MCF 10A (cell line): ENCODE measurements at regions not wholly inside any gene's neighbourhood (a gene's known extent, or its start where the extent isn't known, plus 50 kb on each side); places are given as distances from the start of the nearest gene placed in this dataset.

ENCODE experiments used
- BruUV-seq: library from RNA; stranded (reverse); fragments of 400-500 nt; replicated peaks from 2 replicates; lab custom pipeline; 2021; lab: Mats Ljungman, UMichigan
- CTCF ChIA-PET: fragments of 300-600 bp; sonication (Branson Sonifier 250); formaldehyde crosslinking; extraction: SDS; loops from one replicate; lab custom pipeline; 2021; ENCODE audit warnings: antibody characterized with exemption, inconsistent platforms; lab: Yijun Ruan, JAX
- POLR2A ChIA-PET: fragments of 300-600, 350-650 bp; sonication (Branson Sonifier 250); formaldehyde crosslinking; extraction: SDS; loops from one replicate; lab custom pipeline; 2020; ENCODE audit warnings: antibody characterized with exemption, inconsistent platforms; lab: Yijun Ruan, JAX
- DNase-seq: peaks from one replicate; pipeline ENCODE4 v3.0.0-alpha.2; 2018; ENCODE audit not compliant: unreplicated experiment
- H3K27ac Mint-ChIP-seq: one replicate; pipeline ENCODE4 v1.8.0; 2022; ENCODE audit warnings: mild to moderate bottlenecking, low read depth, mixed read lengths; ENCODE audit not compliant: unreplicated experiment
- H3K27me3 Mint-ChIP-seq: one replicate; pipeline ENCODE4 v1.8.0; 2022; ENCODE audit warnings: mixed read lengths; ENCODE audit not compliant: insufficient read depth, unreplicated experiment
- H3K36me3 Mint-ChIP-seq: one replicate; pipeline ENCODE4 v1.8.0; 2022; ENCODE audit warnings: mild to moderate bottlenecking, moderate library complexity, mixed read lengths; ENCODE audit not compliant: insufficient read depth, unreplicated experiment
- H3K4me1 Mint-ChIP-seq: one replicate; pipeline ENCODE4 v1.8.0; 2022; ENCODE audit warnings: mixed read lengths; ENCODE audit not compliant: insufficient read depth, unreplicated experiment
- H3K4me3 Mint-ChIP-seq: one replicate; pipeline ENCODE4 v1.8.0; 2022; ENCODE audit warnings: mild to moderate bottlenecking, moderate library complexity, mixed read lengths; ENCODE audit not compliant: unreplicated experiment
- H3K9me3 Mint-ChIP-seq: one replicate; pipeline ENCODE4 v1.8.0; 2022; ENCODE audit warnings: mixed read lengths; ENCODE audit not compliant: unreplicated experiment
- intact Hi-C: fragments of 100-400 bp; cut with micrococcal nuclease; formaldehyde crosslinking; loops from 2 replicates; pipeline ENCODE4 v1.14.1; 2022
- TF ChIP-seq, protein P1 (sequence below): fragments of 200-600 bp; IDR thresholded peaks from one replicate; pipeline ENCODE4 v1.8.0; 2022; ENCODE audit warnings: antibody characterized with exemption, mild to moderate bottlenecking; ENCODE audit not compliant: unreplicated experiment

DNA sequence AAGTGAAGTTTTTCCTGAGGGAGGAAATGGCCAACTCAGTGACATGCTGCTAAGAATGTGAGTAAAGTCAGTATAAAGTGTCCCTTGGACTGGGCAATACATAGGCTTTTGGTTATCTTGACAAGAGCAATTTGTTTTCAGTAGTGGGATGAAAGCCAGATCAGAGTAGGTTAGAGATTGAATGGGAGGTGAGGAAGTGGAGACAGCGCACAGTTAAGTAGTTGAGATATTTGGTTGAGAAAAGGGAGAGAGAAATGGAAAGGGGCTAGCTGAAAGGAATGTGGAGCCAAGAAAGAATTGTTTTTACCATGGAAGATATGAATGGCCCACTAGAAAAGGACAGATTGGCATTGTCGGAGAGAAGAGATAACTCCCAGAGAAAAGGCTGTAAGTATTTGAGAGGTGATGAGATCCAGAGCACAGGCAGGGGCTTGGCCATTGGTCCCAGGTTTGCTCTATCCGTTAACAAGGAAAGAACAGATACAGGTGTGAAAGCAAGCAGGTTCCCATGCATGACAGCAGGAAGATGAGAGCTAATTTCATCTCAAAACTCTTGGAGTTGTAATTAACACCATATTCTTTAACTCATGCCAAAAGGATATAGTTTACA lies 392.0 kb downstream of the NR2F1-AS1 start:
- H3K4me1 Mint-ChIP-seq, result peaks cover 35% of the 10 kb centered on the region
- no peaks in the 10 kb centered on the region for H3K9me3 Mint-ChIP-seq
- BruUV-seq, result no TSS peak
- H3K4me3 Mint-ChIP-seq, result no peak overlapping the region
- no peak for DNase-seq
- POLR2A ChIA-PET, result interaction anchor here (1.6 kb wide), 1 partner anchor 171 kb away, joined by 6 read pairs; no protein-coding TSS in a partner anchor
- no peaks in the 10 kb centered on the region for H3K36me3 Mint-ChIP-seq
- no peaks in the 10 kb centered on the region for H3K27me3 Mint-ChIP-seq
- no peak overlapping the region for H3K27ac Mint-ChIP-seq
- TF ChIP-seq, protein P1, sequence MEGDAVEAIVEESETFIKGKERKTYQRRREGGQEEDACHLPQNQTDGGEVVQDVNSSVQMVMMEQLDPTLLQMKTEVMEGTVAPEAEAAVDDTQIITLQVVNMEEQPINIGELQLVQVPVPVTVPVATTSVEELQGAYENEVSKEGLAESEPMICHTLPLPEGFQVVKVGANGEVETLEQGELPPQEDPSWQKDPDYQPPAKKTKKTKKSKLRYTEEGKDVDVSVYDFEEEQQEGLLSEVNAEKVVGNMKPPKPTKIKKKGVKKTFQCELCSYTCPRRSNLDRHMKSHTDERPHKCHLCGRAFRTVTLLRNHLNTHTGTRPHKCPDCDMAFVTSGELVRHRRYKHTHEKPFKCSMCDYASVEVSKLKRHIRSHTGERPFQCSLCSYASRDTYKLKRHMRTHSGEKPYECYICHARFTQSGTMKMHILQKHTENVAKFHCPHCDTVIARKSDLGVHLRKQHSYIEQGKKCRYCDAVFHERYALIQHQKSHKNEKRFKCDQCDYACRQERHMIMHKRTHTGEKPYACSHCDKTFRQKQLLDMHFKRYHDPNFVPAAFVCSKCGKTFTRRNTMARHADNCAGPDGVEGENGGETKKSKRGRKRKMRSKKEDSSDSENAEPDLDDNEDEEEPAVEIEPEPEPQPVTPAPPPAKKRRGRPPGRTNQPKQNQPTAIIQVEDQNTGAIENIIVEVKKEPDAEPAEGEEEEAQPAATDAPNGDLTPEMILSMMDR, result no peak
- intact Hi-C loops, result loop anchor here (10.0 kb wide), 1 partner anchor 106 kb away; no protein-coding TSS in a partner anchor
- CTCF ChIA-PET, result no interaction called here

DNA sequence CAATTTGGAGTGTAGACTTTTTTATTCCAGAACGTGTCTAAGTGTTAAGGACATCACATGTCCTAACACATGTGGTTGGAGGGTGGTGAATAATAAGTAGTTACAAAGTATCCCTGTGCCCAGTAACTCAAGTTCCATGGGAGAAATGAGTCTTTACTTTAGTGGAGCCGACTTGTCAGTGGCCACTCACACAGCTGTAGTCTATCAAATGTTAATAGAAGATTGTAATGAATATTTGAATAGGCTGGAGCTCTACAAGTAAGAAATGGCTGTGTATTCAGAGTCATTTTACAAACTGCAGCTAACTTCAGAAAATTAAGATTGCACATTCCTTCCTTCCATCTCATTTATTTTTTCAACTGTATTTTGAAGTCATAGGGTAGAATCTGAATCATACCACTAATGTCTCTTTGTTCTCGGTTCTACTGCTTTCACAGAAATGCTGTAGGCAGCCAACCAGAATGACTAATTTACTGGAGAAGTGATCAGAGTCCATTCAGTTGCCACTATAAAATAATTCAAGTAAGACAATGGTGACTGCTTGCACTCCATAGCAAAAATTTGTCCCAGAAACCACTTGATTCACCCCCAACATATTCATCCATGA lies 394.8 kb downstream of the NR2F1-AS1 start:
- BruUV-seq, result no TSS peak
- Mint-ChIP-seq H3K36me3 (no peaks in the 10 kb centered on the region), H3K4me1 (peaks cover 27% of the 10 kb centered on the region), H3K27me3 (no peaks in the 10 kb centered on the region), H3K9me3 (no peaks in the 10 kb centered on the region), H3K27ac (no peak overlapping the region), H3K4me3 (no peak overlapping the region)
- DNase-seq, result peak; percentile 40
- ChIA-PET POLR2A (interaction anchor here (1.2 kb wide), 1 partner anchor 432 kb away, joined by 6 read pairs; no protein-coding TSS in a partner anchor), CTCF (interaction anchor here (0.6 kb wide), 1 partner anchor 9 kb away, joined by 3 read pairs; no protein-coding TSS in a partner anchor)
- intact Hi-C loops, result loop anchor here (10.0 kb wide), 1 partner anchor 109 kb away; no protein-coding TSS in a partner anchor
- TF ChIP-seq, protein P1, result no peak

DNA sequence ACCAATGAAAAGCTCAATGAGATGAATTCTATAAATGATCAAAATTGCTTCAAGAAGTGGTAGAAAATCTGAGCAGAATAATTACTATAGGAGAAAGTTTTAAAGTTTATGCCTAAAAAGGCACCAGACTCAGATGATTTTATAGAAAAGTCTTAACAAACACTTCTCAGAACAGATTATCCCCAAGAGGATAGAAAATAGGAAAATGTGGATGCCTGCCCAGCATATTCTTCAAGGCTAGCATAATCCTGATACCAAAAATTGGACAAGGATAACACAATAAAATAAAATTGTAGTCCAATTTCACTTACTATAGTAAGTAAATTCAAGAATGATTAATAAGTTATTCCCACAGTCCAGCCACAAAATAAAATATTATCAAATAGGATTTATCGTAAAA lies 397.0 kb downstream of the NR2F1-AS1 start:
- ChIA-PET CTCF (no interaction called here), POLR2A (no interaction called here)
- Mint-ChIP-seq H3K27ac (no peak overlapping the region), H3K4me3 (no peak overlapping the region), H3K9me3 (no peaks in the 10 kb centered on the region), H3K36me3 (no peaks in the 10 kb centered on the region), H3K4me1 (peaks cover 14% of the 10 kb centered on the region), H3K27me3 (no peaks in the 10 kb centered on the region)
- no peak for DNase-seq
- TF ChIP-seq, protein P1, result no peak
- intact Hi-C loops, result loop anchor here (10.0 kb wide), 1 partner anchor 111 kb away; no protein-coding TSS in a partner anchor
- BruUV-seq, result no TSS peak

DNA sequence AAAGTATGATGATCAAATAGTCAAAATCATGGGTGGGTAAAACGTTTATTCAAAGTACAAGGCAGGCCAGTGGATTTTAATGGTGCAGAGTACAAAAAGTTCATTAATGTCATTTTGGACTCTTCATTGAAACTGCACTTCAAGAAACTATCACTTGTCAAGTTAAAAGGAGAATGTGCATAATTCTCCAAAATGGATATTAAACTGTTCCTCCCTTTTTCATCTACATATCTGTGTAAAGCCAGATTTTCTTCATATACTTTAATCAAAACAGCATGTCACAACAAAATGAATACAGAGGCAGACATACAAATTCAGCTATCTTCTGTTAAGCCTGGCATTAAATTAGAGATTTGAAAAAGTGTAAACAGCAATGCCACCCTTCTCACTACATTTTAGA lies 401.6 kb downstream of the NR2F1-AS1 start:
- H3K4me3 Mint-ChIP-seq, result no peak overlapping the region
- H3K4me1 Mint-ChIP-seq, result no peaks in the 10 kb centered on the region
- intact Hi-C loops, result no loop called here
- no peak overlapping the region for H3K27ac Mint-ChIP-seq
- POLR2A ChIA-PET, result no interaction called here
- TF ChIP-seq, protein P1, result no peak
- BruUV-seq, result no TSS peak
- CTCF ChIA-PET, result no interaction called here
- no peaks in the 10 kb centered on the region for H3K36me3 Mint-ChIP-seq
- no peaks in the 10 kb centered on the region for H3K9me3 Mint-ChIP-seq
- no peaks in the 10 kb centered on the region for H3K27me3 Mint-ChIP-seq
- no peak for DNase-seq
